ENCODE measurements at regions not wholly inside any gene's neighbourhood (a gene's known extent, or its start where the extent isn't known, plus 50 kb on each side); places are given as distances from the start of the nearest gene placed in this dataset.
"Not testable (repeated sequence)": the region's sequence is repeated elsewhere in the genome, so short reads cannot be mapped to it uniquely, and the experiment has no call there.

- no peak for DNase-seq (ENCODE audit: low spot score)
These were observed 130.4 kb upstream of the PAK3 start for GRCh38 chrX:110965409-110966090.

- DNase-seq (ENCODE audit: low spot score) = no peak
These were observed 131.2 kb upstream of the PAK3 start for GRCh38 chrX:110964786-110965185.

- DNase-seq (ENCODE audit: low spot score) = no peak
These were observed 133.5 kb upstream of the PAK3 start for GRCh38 chrX:110962451-110962850.

GRCh38 chrX:110955706-110956105, 140.3 kb upstream of the PAK3 start:
- DNase-seq (ENCODE audit: low spot score) = no peak

GRCh38 chrX:110954428-110955100, 141.4 kb upstream of the PAK3 start:
- DNase-seq (ENCODE audit: low spot score) = no peak

GRCh38 chrX:110951472-110952269, 144.3 kb upstream of the PAK3 start:
- DNase-seq (ENCODE audit: low spot score) = no peak

- no peak for DNase-seq (ENCODE audit: low spot score)
These were observed 149.4 kb upstream of the CHRDL1 start for GRCh38 chrX:110944751-110945675.

GRCh38 chrX:110944311-110944750, 148.7 kb upstream of the CHRDL1 start:
- no peak for DNase-seq (ENCODE audit: low spot score)

GRCh38 chrX:110941906-110942305, 146.3 kb upstream of the CHRDL1 start:
- no peak for DNase-seq (ENCODE audit: low spot score)

- no peak for DNase-seq (ENCODE audit: low spot score)
These were observed 143.5 kb upstream of the CHRDL1 start for GRCh38 chrX:110938977-110939732.

- no peak for DNase-seq (ENCODE audit: low spot score)
These were observed 129.3 kb upstream of the CHRDL1 start for GRCh38 chrX:110924871-110925270.

GRCh38 chrX:110920991-110921390, 125.4 kb upstream of the CHRDL1 start:
- no peak for DNase-seq (ENCODE audit: low spot score)

- DNase-seq (ENCODE audit: low spot score) = no peak
These were observed 120.0 kb upstream of the CHRDL1 start for GRCh38 chrX:110915570-110915969.

- DNase-seq (ENCODE audit: low spot score) = no peak
These were observed 119.5 kb upstream of the CHRDL1 start for GRCh38 chrX:110915111-110915510.

- no peak for DNase-seq (ENCODE audit: low spot score)
These were observed 118.7 kb upstream of the CHRDL1 start for GRCh38 chrX:110914281-110914680.

- not testable (repeated sequence) for DNase-seq (ENCODE audit: low spot score)
These were observed 109.1 kb upstream of the CHRDL1 start for GRCh38 chrX:110904747-110905146.

- DNase-seq (ENCODE audit: low spot score) = no peak
These were observed 86.4 kb upstream of the CHRDL1 start for GRCh38 chrX:110881971-110882370.

- no peak for DNase-seq (ENCODE audit: low spot score)
These were observed 81.7 kb upstream of the CHRDL1 start for GRCh38 chrX:110877326-110877725.

- no peak for DNase-seq (ENCODE audit: low spot score)
These were observed 76.2 kb upstream of the CHRDL1 start for GRCh38 chrX:110871839-110872238.

GRCh38 chrX:110866421-110866820, 70.8 kb upstream of the CHRDL1 start:
- DNase-seq (ENCODE audit: low spot score) = no peak

GRCh38 chrX:110863883-110864282, 68.3 kb upstream of the CHRDL1 start:
- no peak for DNase-seq (ENCODE audit: low spot score)

All from hematopoietic multipotent progenitor cell treated with erythropoietin and hydrocortisone succinate and interleukin-3 and kit ligand, for 17 days (in vitro differentiated cells).